Heart right ventricle (tissue), 16 donors: ENCODE measurements at regions not wholly inside any gene's neighbourhood (a gene's known extent, or its start where the extent isn't known, plus 50 kb on each side); places are given as distances from the start of the nearest gene placed in this dataset.
"Not testable (repeated sequence)": the region's sequence is repeated elsewhere in the genome, so short reads cannot be mapped to it uniquely, and the experiment has no call there.

ENCODE experiments used
- ATAC-seq, 8 donors: fragments of 200-7000 bp; cut with Tn5 transposase; one replicate each; pipeline ENCODE4 v1.9.1; 2020; ENCODE audit warnings: mild to moderate bottlenecking in 8 of 8, moderate library complexity in 8 of 8, moderate number of reproducible peaks in 1 of 8
- DNase-seq, 2 donors: peaks; one replicate each; pipeline ENCODE4 v3.0.0-alpha.2; 2020
- H3K27ac ChIP-seq, 10 donors: fragments of 200-600 bp; sonication (generic) in 2 of 10; one replicate each; pipeline versions ENCODE4 v1.5.0 to v1.8.0; 2020 to 2022; ENCODE audit warnings: mild to moderate bottlenecking in 3 of 10
- H3K27me3 ChIP-seq, 7 donors: fragments of 200-600 bp; one replicate each; pipeline ENCODE4 v1.8.0; 2021 to 2022; ENCODE audit warnings: mild to moderate bottlenecking in 2 of 7
- H3K36me3 ChIP-seq, 9 donors: fragments of 200-600 bp; sonication (generic) in 1 of 9; one replicate each; pipeline versions ENCODE4 v1.5.0 to v1.8.0; 2020 to 2022; ENCODE audit warnings: mild to moderate bottlenecking in 2 of 9
- H3K4me1 ChIP-seq, 9 donors: fragments of 200-600 bp; sonication (generic) in 1 of 9; one replicate each; pipeline versions ENCODE4 v1.5.0 to v1.8.0; 2020 to 2022; ENCODE audit warnings: mild to moderate bottlenecking in 4 of 9
- H3K4me3 ChIP-seq, 10 donors: fragments of 200-600 bp; sonication (generic) in 2 of 10; one replicate each; pipeline versions ENCODE4 v1.5.0 to v1.8.0; 2020 to 2022; ENCODE audit warnings: mild to moderate bottlenecking in 7 of 10, moderate library complexity in 2 of 10
- H3K9me3 ChIP-seq, 11 donors: fragments of 200-600 bp in 10 of 11; sonication (generic) in 2 of 11; one replicate each; pipeline versions ENCODE4 v1.5.0 to v1.8.0; 2013 to 2022; ENCODE audit warnings: mild to moderate bottlenecking in 2 of 11, control low read depth in 1 of 11, moderate library complexity in 1 of 11
- WGBS, 2 donors: extraction: QIAGEN DNeasy Blood & Tissue Kit; methylation state at CpG; one replicate each; pipeline ENCODE4 v1.1.7; 2013; ENCODE audit warnings: inconsistent platforms in 1 of 2; 5-methylcytosine and 5-hydroxymethylcytosine counted together
- intact Hi-C, 10 donors: fragments of 100-400 bp; cut with DNase I; formaldehyde crosslinking; loops; one replicate each; pipeline versions ENCODE4 v1.11.1 to v1.14.2; 2022
- TF ChIP-seq, protein P1 (sequence below), 9 donors: fragments of 200-600 bp; sonication (generic) in 2 of 9; IDR thresholded peaks; one replicate each; pipeline versions ENCODE4 v1.5.0 to v1.8.0; 2021 to 2022; ENCODE audit warnings: antibody characterized with exemption in 9 of 9, mild to moderate bottlenecking in 5 of 9, moderate library complexity in 1 of 9
- donor health status: Arrhythmogenic right ventricular cardiomyopathy.
- donor health status: ischemic (EF 13 %, LVEDD 7.1; RV severe dilation, severe dysfunction).
- donor health status: healthy with polysubstance abuse.
- donor health status: DM: no; HTN: yes; CAD: no.
- donor health status: DM: no; HTN: no; CAD: no.
- donor health status: ischemic (EF 25% LVEDD 6.9; RV normal size, moderate dysfunction).
- donor health status: ischemic (EF 25% LVEDD 5.7; RV mildly dilated, moderate dysfunction).
- donor health status: healthy.
- donor health status: DM: yes; HTN: yes; CAD: no.
- donor health status: Ischemic cardiomyopathy.
- donor health status: ischemic (EF 35%, LVEDD 5.7; RV mildly dilated, moderate dysfunction).
- donor health status: nonischemic (EF 11% LVEDD 7.7; RV severe dilation, severe dysfunction).
- donor health status: DM: yes; HTN: yes; CAD: no.
- donor health status: PGD.
- donor health status: ischemic (EF 29% LVEDD 5.4; RV normal size, mild dysfunction).
- donor health status: nonischemic (EF 23%, LVEDD 6.1; RV moderate dilation, normal function).

DNA sequence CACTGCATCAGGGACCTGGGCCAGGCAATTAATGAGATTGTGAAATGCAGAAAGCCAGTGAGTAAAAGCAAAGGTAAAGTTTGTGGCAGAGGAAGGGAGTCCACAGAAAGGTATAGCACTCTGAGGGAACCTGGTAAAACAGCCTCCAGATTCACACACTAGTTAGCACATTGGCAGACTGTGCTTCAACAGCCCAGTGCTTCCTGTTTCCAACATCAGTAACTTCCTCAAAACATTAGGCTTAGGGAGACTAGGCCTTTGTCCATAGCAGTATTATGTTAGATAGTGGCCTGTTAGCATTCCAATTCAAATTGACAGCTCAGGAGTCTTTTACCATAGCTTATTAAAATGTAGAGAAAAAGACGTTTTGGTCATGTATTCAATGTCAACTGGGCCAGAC, 582.6 kb upstream of the ACTRT1 start:
- intact Hi-C loops = no loop called here
- Histone ChIP-seq H3K27me3 (no peaks in the 10 kb centered on the region), H3K9me3 (no peaks in the 10 kb centered on the region), H3K4me1 (no peaks in the 10 kb centered on the region), H3K36me3 (no peaks in the 10 kb centered on the region), H3K4me3 (no peak overlapping the region), H3K27ac (no peak overlapping the region)
- DNase-seq = no peak
- TF ChIP-seq, protein P1, sequence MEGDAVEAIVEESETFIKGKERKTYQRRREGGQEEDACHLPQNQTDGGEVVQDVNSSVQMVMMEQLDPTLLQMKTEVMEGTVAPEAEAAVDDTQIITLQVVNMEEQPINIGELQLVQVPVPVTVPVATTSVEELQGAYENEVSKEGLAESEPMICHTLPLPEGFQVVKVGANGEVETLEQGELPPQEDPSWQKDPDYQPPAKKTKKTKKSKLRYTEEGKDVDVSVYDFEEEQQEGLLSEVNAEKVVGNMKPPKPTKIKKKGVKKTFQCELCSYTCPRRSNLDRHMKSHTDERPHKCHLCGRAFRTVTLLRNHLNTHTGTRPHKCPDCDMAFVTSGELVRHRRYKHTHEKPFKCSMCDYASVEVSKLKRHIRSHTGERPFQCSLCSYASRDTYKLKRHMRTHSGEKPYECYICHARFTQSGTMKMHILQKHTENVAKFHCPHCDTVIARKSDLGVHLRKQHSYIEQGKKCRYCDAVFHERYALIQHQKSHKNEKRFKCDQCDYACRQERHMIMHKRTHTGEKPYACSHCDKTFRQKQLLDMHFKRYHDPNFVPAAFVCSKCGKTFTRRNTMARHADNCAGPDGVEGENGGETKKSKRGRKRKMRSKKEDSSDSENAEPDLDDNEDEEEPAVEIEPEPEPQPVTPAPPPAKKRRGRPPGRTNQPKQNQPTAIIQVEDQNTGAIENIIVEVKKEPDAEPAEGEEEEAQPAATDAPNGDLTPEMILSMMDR (IDR thresholded peaks at IDR 0.05) = no peak
- 39 to 53% methylated on average over 1 of the region's 1 CpG for WGBS, 2 donors
- no peak for ATAC-seq

DNA sequence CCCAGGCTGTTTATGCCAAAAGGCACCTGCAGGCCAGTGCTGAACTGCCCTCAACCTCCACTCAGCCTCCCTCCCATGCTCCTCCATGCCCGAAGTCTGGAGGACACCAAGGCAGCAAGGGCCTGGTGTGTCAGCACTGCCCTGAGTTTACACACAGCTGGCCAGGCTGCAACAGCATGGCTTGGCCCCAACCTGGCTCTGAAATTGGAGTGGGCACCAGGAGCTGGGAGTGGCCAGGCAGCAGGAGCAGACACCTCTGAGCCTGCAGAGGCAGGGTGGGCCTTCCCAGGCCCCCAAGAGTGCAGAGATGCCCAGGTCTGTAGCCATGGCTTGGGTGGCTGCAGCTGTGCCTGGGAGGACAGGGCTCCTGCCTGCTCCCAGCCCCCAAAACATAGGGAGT, 571.2 kb upstream of the ACTRT1 start:
- intact Hi-C loops = no loop called here
- 86 to 90% methylated on average over 1 of the region's 1 CpG for WGBS, 2 donors
- ATAC-seq = no peak
- Histone ChIP-seq H3K36me3 (no peaks in the 10 kb centered on the region), H3K27me3 (no peaks in the 10 kb centered on the region), H3K4me1 (no peaks in the 10 kb centered on the region), H3K9me3 (no peaks in the 10 kb centered on the region), H3K4me3 (no peak overlapping the region), H3K27ac (no peak overlapping the region)
- no peak for DNase-seq
- TF ChIP-seq, protein P1 (IDR thresholded peaks at IDR 0.05) = no peak

DNA sequence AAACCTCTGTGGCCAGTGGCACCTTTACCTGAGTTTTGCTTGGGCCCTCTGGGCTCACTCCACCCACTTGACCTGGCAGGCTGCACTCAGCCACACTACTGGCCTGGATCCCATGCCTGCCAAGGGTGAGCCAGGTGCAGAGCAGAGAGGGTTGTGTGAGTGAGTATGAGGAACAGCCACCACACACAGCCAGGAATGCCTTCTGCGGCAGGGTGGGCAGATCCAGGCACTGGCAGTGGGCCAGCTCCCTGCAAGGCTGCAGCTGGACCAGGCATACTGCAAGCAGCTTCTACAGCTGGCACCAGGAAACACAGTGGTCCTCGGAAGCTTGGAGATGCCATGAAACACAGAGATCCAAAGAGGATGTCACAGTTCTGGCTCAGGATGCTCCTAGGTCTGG, 570.1 kb upstream of the ACTRT1 start:
- DNase-seq = no peak
- no peak for ATAC-seq
- Histone ChIP-seq H3K4me3 (no peak overlapping the region), H3K4me1 (no peaks in the 10 kb centered on the region), H3K27me3 (no peaks in the 10 kb centered on the region), H3K9me3 (no peaks in the 10 kb centered on the region), H3K36me3 (no peaks in the 10 kb centered on the region), H3K27ac (no peak overlapping the region)
- intact Hi-C loops = no loop called here
- 44 to 81% methylated on average over 1 to 2 of the region's 2 CpGs for WGBS, 2 donors
- TF ChIP-seq, protein P1 (IDR thresholded peaks at IDR 0.05) = no peak

DNA sequence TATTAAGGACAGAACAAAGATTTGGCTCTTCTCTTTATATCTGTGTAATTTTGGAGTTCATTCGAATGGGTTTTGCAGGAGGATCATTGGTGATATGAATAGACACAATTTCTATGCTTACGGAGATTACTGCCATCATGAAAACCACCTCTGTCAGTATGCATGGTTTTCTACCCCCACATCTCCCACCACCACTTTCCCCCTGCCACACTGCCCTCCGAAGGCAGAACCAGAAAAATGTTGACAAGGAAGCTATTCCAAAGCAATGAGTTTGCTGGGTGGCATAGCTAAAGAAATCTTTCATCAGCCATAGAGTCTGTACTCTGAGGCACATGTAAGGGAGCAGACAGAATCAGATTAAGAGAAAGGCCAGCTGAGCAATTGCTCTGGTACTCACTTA, 567.3 kb upstream of the ACTRT1 start:
- intact Hi-C loops = no loop called here
- Histone ChIP-seq H3K9me3 (no peaks in the 10 kb centered on the region), H3K36me3 (no peaks in the 10 kb centered on the region), H3K4me1 (no peaks in the 10 kb centered on the region), H3K27me3 (no peaks in the 10 kb centered on the region), H3K27ac (no peak overlapping the region), H3K4me3 (no peak overlapping the region)
- TF ChIP-seq, protein P1 (IDR thresholded peaks at IDR 0.05) = no peak
- WGBS, 2 donors = 59 to 69% methylated on average over 3 of the region's 3 CpGs
- DNase-seq = no peak
- ATAC-seq = no peak

DNA sequence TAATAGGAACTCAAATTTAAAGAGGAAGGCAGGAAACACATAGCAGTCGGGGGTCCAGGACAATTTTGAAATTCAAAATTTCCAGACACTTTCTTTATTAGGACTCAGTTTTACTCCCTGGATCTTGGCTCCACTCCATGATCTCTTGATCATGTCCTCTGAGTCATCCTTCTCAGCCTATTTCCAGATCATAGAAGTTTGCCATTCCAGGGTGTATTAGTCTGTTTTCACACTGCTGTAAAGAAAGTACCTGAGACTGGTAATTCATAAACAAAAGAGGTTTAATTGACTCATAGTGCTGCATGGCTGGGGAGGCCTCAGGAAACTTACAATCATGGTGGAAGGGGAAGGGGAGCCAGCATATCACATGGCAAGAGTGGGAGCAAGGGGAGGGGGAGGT, 564.7 kb upstream of the ACTRT1 start:
- Histone ChIP-seq H3K9me3 (no peaks in the 10 kb centered on the region), H3K27me3 (no peaks in the 10 kb centered on the region), H3K4me1 (no peaks in the 10 kb centered on the region), H3K27ac (no peak overlapping the region), H3K4me3 (no peak overlapping the region), H3K36me3 (no peaks in the 10 kb centered on the region)
- intact Hi-C loops = no loop called here
- TF ChIP-seq, protein P1 (IDR thresholded peaks at IDR 0.05) = no peak
- no peak for ATAC-seq
- WGBS, 2 donors = 74 to 77% methylated on average over 1 of the region's 1 CpG
- DNase-seq = no peak

DNA sequence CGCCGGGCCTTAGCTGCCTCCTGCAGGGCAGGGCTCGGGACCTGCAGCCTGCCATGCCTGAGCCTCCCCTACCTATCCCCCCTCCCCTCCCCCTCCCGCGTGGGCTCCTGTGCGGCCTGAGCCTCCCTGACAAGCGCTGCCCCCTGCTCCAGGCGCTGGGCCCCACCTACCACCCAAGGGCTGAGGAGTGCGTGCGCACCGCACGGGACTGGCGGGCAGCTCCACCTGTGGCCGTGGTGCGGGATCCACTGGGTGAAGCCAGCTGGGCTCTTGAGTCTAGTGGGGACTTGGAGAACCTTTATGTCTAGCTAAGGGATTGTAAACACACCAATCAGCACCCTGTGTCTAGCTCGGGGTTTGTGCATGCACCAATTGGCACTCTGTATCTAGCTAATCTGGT, 554.6 kb upstream of the ACTRT1 start:
- 86 to 91% methylated on average over 9 to 13 of the region's 16 CpGs for WGBS, 2 donors
- H3K4me1 ChIP-seq, DNase-seq, H3K36me3 ChIP-seq, H3K4me3 ChIP-seq, H3K9me3 ChIP-seq, H3K27ac ChIP-seq, H3K27me3 ChIP-seq, intact Hi-C loops, ATAC-seq: not testable (repeated sequence)

DNA sequence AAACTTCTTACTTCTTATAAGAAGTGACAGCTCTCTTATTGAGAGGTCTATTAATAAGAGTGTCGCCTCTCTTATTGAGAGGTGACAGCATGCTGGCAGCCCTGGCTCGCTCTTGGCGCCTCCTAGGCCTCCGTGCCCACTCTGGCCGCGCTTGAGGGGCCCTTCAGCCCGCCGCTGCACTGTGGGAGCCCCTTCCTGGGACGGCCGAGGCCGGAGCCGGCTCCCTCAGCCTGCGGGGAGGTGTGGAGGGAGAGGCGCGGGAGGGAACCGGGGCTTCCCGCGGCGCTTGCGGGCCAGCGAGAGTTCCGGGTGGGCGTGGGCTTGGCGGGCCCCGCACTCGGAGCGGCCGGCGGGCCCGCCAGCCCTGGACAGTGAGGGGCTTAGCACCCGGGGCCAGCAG, 554.2 kb upstream of the ACTRT1 start:
- H3K27me3 ChIP-seq, H3K27ac ChIP-seq, H3K9me3 ChIP-seq, intact Hi-C loops, H3K4me3 ChIP-seq, H3K4me1 ChIP-seq, ATAC-seq, H3K36me3 ChIP-seq, DNase-seq: not testable (repeated sequence)
- 51 to 53% methylated on average over 8 to 31 of the region's 31 CpGs for WGBS, 2 donors
